ENCODE measurements at regions not wholly inside any gene's neighbourhood (a gene's known extent, or its start where the extent isn't known, plus 50 kb on each side); places are given as distances from the start of the nearest gene placed in this dataset.

GRCh38 chr7:10767771-10768170, 205.9 kb upstream of the PHF14 start:
- TF ChIP-seq JUND (IDR thresholded peaks at IDR 0.05), result no peak
- TF ChIP-seq, protein P1, sequence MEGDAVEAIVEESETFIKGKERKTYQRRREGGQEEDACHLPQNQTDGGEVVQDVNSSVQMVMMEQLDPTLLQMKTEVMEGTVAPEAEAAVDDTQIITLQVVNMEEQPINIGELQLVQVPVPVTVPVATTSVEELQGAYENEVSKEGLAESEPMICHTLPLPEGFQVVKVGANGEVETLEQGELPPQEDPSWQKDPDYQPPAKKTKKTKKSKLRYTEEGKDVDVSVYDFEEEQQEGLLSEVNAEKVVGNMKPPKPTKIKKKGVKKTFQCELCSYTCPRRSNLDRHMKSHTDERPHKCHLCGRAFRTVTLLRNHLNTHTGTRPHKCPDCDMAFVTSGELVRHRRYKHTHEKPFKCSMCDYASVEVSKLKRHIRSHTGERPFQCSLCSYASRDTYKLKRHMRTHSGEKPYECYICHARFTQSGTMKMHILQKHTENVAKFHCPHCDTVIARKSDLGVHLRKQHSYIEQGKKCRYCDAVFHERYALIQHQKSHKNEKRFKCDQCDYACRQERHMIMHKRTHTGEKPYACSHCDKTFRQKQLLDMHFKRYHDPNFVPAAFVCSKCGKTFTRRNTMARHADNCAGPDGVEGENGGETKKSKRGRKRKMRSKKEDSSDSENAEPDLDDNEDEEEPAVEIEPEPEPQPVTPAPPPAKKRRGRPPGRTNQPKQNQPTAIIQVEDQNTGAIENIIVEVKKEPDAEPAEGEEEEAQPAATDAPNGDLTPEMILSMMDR (IDR thresholded peaks at IDR 0.05 in 2 of 3, conservative IDR thresholded peaks at IDR 0.05 in 1 of 3; ENCODE audit: borderline replicate concordance in 1 of 3, insufficient read depth in 1 of 3, low read depth in 2 of 3, low read length in 2 of 3), result no peak
- TF ChIP-seq POLR2AphosphoS5 (IDR thresholded peaks at IDR 0.05; ENCODE audit: low read depth, low read length), result no peak
- no peak for TF ChIP-seq EZH2phosphoT487 (IDR thresholded peaks at IDR 0.05; ENCODE audit: borderline replicate concordance)
- no peak for TF ChIP-seq CBX3 (IDR thresholded peaks at IDR 0.05; ENCODE audit: low read depth)
- no peak for TF ChIP-seq POLR2A (IDR thresholded peaks at IDR 0.05; ENCODE audit: borderline replicate concordance, extremely low read depth, insufficient read depth, insufficient read length)
- no peak for TF ChIP-seq CEBPB (IDR thresholded peaks at IDR 0.05; ENCODE audit: low read depth)
- TF ChIP-seq, protein P2, sequence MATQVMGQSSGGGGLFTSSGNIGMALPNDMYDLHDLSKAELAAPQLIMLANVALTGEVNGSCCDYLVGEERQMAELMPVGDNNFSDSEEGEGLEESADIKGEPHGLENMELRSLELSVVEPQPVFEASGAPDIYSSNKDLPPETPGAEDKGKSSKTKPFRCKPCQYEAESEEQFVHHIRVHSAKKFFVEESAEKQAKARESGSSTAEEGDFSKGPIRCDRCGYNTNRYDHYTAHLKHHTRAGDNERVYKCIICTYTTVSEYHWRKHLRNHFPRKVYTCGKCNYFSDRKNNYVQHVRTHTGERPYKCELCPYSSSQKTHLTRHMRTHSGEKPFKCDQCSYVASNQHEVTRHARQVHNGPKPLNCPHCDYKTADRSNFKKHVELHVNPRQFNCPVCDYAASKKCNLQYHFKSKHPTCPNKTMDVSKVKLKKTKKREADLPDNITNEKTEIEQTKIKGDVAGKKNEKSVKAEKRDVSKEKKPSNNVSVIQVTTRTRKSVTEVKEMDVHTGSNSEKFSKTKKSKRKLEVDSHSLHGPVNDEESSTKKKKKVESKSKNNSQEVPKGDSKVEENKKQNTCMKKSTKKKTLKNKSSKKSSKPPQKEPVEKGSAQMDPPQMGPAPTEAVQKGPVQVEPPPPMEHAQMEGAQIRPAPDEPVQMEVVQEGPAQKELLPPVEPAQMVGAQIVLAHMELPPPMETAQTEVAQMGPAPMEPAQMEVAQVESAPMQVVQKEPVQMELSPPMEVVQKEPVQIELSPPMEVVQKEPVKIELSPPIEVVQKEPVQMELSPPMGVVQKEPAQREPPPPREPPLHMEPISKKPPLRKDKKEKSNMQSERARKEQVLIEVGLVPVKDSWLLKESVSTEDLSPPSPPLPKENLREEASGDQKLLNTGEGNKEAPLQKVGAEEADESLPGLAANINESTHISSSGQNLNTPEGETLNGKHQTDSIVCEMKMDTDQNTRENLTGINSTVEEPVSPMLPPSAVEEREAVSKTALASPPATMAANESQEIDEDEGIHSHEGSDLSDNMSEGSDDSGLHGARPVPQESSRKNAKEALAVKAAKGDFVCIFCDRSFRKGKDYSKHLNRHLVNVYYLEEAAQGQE (IDR thresholded peaks at IDR 0.05; ENCODE audit: low read depth), result no peak
- TF ChIP-seq EZH2 (IDR thresholded peaks at IDR 0.05), result no peak
- no peak for TF ChIP-seq SP1 (IDR thresholded peaks at IDR 0.05; ENCODE audit: low read depth)
- TF ChIP-seq RAD21 (IDR thresholded peaks at IDR 0.05; ENCODE audit: low read depth), result no peak
